K562 (cell line): ENCODE measurements at regions not wholly inside any gene's neighbourhood (a gene's known extent, or its start where the extent isn't known, plus 50 kb on each side); places are given as distances from the start of the nearest gene placed in this dataset.

Source experiments
- GATAD2B ChIP-seq: fragments of 450-650 bp; IDR thresholded peaks from 2 replicates; pipeline ENCODE4 v1.6.1; 2017; ENCODE audit warnings: mild to moderate bottlenecking, borderline replicate concordance
- MAFF ChIP-seq: IDR thresholded peaks from 2 replicates; pipeline ENCODE4 v1.6.1; 2012; ENCODE audit warnings: low read length, improper control_type of control experiment
- RBM17 ChIP-seq: fragments of 200-400 bp; formaldehyde crosslinking; IDR thresholded peaks from 2 replicates; pipeline ENCODE4 v1.6.1; 2017; ENCODE audit warnings: low read depth, mild to moderate bottlenecking, low read length, borderline replicate concordance
- SMARCC2 ChIP-seq: fragments of 450-650 bp; IDR thresholded peaks from 2 replicates; pipeline ENCODE4 v1.6.1; 2017; ENCODE audit warnings: antibody characterized with exemption, moderate library complexity, mild to moderate bottlenecking, low read depth
- SNIP1 ChIP-seq: fragments of 450-650 bp; IDR thresholded peaks from 2 replicates; pipeline ENCODE4 v1.7.1; 2017; ENCODE audit warnings: low read depth, mild to moderate bottlenecking
- TAF1 ChIP-seq: IDR thresholded peaks from 2 replicates; pipeline ENCODE4 v1.6.1; 2011; ENCODE audit warnings: mild to moderate bottlenecking, low read length, moderate library complexity; ENCODE audit not compliant: insufficient read depth, control insufficient read depth, severe bottlenecking; ENCODE audit errors: extremely low read depth
- THRAP3 ChIP-seq: fragments of 450-650 bp; IDR thresholded peaks from 2 replicates; pipeline ENCODE4 v1.6.1; 2016; ENCODE audit warnings: mild to moderate bottlenecking, inconsistent platforms, borderline replicate concordance
- ZNF224 ChIP-seq: sonication (generic); formaldehyde crosslinking; IDR thresholded peaks from 2 replicates; pipeline ENCODE4 v1.8.0; 2022; ENCODE audit warnings: mild to moderate bottlenecking, missing genetic modification reagents
- ZNF830 ChIP-seq: fragments of 250-450 bp; sonication (Bioruptor Pico); IDR thresholded peaks from 2 replicates; pipeline ENCODE4 v1.5.0; 2021; ENCODE audit warnings: mild to moderate bottlenecking
- TF ChIP-seq, protein P1 (sequence below), 3 experiments: IDR thresholded peaks in 2 of 3; conservative IDR thresholded peaks in 1 of 3; 2 replicates each; pipeline ENCODE4 v1.5.1; 2011 to 2012; ENCODE audit warnings: low read length in 3 of 3, mild to moderate bottlenecking in 3 of 3, control low read depth in 2 of 3, improper control_type of control experiment in 1 of 3, inconsistent platforms in 1 of 3, low read depth in 1 of 3, mixed read lengths in 1 of 3, moderate library complexity in 1 of 3; ENCODE audit not compliant: insufficient read depth in 2 of 3

DNA sequence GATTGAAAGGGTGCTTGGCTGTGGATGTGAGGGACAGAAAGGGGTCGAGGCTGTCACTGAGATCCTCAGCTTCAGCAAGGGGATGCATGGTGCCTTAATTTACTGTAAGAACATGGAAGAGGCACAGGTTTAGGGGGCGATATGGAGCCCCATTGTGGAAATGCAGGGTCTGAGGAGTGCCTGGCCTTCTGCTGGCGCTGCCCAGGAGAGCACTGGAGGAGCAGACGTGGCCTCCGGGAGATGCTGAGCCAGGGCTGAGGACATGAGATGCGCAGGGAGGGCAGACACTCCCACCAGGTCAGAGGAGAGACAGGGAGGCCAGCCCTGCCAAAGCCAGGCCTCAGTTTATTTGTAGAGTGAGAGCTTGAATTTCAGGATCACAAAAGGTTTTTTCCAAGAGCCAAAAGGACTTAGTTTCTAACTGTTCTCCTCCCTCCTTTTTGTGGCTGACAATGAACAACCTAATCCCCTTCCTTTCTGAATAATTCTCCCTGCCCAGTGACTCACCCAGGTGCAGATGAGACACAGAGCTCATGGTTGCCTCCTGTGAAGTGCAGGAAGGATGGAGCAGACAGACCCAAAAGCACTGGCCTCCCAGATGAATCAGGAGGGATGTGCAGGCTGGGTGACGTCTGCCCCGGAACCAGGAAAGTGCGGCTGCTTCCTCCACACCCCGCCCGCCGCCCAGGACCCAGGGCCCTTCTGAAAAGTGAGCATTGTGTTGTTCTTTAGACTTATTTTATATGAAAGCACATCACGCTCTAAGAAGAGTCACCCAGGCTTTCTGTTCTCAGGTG, 73.0 kb upstream of the TMPRSS2 start:
- TF ChIP-seq RBM17 (no peak), ZNF224 (no peak), TAF1 (no peak), ZNF830 (CRISPR knock-in tag) (no peak), SNIP1 (no peak), GATAD2B (no peak), THRAP3 (no peak), SMARCC2 (no peak), MAFF (no peak)
- TF ChIP-seq, protein P1, sequence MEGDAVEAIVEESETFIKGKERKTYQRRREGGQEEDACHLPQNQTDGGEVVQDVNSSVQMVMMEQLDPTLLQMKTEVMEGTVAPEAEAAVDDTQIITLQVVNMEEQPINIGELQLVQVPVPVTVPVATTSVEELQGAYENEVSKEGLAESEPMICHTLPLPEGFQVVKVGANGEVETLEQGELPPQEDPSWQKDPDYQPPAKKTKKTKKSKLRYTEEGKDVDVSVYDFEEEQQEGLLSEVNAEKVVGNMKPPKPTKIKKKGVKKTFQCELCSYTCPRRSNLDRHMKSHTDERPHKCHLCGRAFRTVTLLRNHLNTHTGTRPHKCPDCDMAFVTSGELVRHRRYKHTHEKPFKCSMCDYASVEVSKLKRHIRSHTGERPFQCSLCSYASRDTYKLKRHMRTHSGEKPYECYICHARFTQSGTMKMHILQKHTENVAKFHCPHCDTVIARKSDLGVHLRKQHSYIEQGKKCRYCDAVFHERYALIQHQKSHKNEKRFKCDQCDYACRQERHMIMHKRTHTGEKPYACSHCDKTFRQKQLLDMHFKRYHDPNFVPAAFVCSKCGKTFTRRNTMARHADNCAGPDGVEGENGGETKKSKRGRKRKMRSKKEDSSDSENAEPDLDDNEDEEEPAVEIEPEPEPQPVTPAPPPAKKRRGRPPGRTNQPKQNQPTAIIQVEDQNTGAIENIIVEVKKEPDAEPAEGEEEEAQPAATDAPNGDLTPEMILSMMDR (IDR thresholded peaks at IDR 0.05 in 2 of 3, conservative IDR thresholded peaks at IDR 0.05 in 1 of 3; ENCODE audit: insufficient read depth in 2 of 3, low read depth in 1 of 3, low read length in 3 of 3), result no peak
